Thoracic aorta (tissue), 2 donors: ENCODE measurements at regions not wholly inside any gene's neighbourhood (a gene's known extent, or its start where the extent isn't known, plus 50 kb on each side); places are given as distances from the start of the nearest gene placed in this dataset.

Experiments used
- ATAC-seq: fragments of 150-250 bp; one replicate; pipeline ENCODE4 v1.8.0; 2017; ENCODE audit warnings: low read depth; ENCODE audit not compliant: insufficient number of reproducible peaks, low FRiP score
- DNase-seq: peaks from one replicate; pipeline ENCODE4 v3.0.0-alpha.2; 2020; ENCODE audit warnings: low spot score
- H3K27ac ChIP-seq, 2 donors: fragments of 200-600 bp; sonication (generic); 1 replicate in 1 of 2; 2 replicates in 1 of 2; pipeline ENCODE4 v1.5.1; 2016; ENCODE audit warnings: mild to moderate bottlenecking in 2 of 2, moderate library complexity in 2 of 2
- H3K27me3 ChIP-seq: fragments of 200-600 bp; sonication (generic); replicated peaks from 2 replicates; pipeline ENCODE4 v1.6.0; 2016; ENCODE audit warnings: mild to moderate bottlenecking; ENCODE audit not compliant: insufficient read depth
- H3K36me3 ChIP-seq: fragments of 200-600 bp; sonication (generic); one replicate; pipeline ENCODE4 v1.5.1; 2016
- H3K4me1 ChIP-seq, 2 donors: fragments of 200-600 bp; sonication (generic); 1 replicate in 1 of 2; 2 replicates in 1 of 2; pipeline versions ENCODE4 v1.5.1 to v1.6.0; 2016; ENCODE audit warnings: low read depth in 2 of 2, mild to moderate bottlenecking in 1 of 2; ENCODE audit not compliant: control insufficient read depth in 1 of 2
- H3K4me3 ChIP-seq: fragments of 200-600 bp; sonication (generic); 2 replicates; pipeline ENCODE4 v1.5.1; 2016; ENCODE audit warnings: mild to moderate bottlenecking
- H3K9me3 ChIP-seq: fragments of 200-600 bp; sonication (generic); 2 replicates; pipeline ENCODE4 v1.5.1; 2016
- TF ChIP-seq, protein P1 (sequence below): fragments of 200-600 bp; sonication (generic); IDR thresholded peaks from one replicate; pipeline ENCODE4 v1.5.1; 2019; ENCODE audit warnings: antibody characterized with exemption

DNA sequence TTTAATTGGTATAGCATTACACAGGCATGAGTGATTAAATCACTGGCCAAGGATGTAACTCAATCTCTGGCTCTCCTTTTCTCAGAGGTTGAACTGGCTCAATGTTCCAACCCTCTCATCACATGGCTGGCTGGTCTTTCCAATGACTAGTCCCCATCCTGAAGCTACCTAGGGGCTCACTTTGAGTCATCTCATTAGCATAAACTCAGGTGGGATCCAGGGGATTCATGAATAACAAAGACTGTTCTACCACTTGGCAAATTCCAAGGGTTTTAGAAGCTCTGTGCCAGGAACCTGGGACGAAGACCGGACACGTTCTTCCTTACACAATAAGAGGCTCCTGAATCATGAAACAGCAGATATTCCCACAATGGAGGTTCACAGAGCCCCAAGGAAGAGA lies 145.0 kb upstream of the SPATS2L start:
- Histone ChIP-seq H3K4me1 (no peaks in the 10 kb centered on the region), H3K4me3 (no peak overlapping the region), H3K36me3 (no peaks in the 10 kb centered on the region), H3K27me3 (no peaks in the 10 kb centered on the region), H3K9me3 (peaks cover 4% of the 10 kb centered on the region), H3K27ac (no peak overlapping the region)
- DNase-seq (no peak), ATAC-seq (no peak)
- TF ChIP-seq, protein P1, sequence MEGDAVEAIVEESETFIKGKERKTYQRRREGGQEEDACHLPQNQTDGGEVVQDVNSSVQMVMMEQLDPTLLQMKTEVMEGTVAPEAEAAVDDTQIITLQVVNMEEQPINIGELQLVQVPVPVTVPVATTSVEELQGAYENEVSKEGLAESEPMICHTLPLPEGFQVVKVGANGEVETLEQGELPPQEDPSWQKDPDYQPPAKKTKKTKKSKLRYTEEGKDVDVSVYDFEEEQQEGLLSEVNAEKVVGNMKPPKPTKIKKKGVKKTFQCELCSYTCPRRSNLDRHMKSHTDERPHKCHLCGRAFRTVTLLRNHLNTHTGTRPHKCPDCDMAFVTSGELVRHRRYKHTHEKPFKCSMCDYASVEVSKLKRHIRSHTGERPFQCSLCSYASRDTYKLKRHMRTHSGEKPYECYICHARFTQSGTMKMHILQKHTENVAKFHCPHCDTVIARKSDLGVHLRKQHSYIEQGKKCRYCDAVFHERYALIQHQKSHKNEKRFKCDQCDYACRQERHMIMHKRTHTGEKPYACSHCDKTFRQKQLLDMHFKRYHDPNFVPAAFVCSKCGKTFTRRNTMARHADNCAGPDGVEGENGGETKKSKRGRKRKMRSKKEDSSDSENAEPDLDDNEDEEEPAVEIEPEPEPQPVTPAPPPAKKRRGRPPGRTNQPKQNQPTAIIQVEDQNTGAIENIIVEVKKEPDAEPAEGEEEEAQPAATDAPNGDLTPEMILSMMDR: no peak

- TF ChIP-seq, protein P1: no peak
- Histone ChIP-seq H3K27me3 (no peaks in the 10 kb centered on the region), H3K4me1 (no peaks in the 10 kb centered on the region), H3K27ac (no peak overlapping the region), H3K4me3 (no peak overlapping the region), H3K9me3 (peaks cover 4% of the 10 kb centered on the region), H3K36me3 (no peaks in the 10 kb centered on the region)
- ATAC-seq (no peak), DNase-seq (no peak)
Measured at GRCh38 chr2:200165687-200166086, 140.8 kb upstream of the SPATS2L start.

- Histone ChIP-seq H3K9me3 (peaks cover 4% of the 10 kb centered on the region), H3K4me3 (no peak overlapping the region), H3K36me3 (no peaks in the 10 kb centered on the region), H3K27me3 (no peaks in the 10 kb centered on the region), H3K4me1 (no peaks in the 10 kb centered on the region), H3K27ac (no peak overlapping the region)
- TF ChIP-seq, protein P1: no peak
- no peak for ATAC-seq
- DNase-seq: no peak
Measured at GRCh38 chr2:200168641-200169555, 137.6 kb upstream of the SPATS2L start.

GRCh38 chr2:200170221-200170620 lies 136.3 kb upstream of the SPATS2L start:
- no peak overlapping the region for H3K27ac ChIP-seq
- no peaks in the 10 kb centered on the region for H3K4me1 ChIP-seq
- no peak for DNase-seq
- no peak for ATAC-seq
- H3K27me3 ChIP-seq: no peaks in the 10 kb centered on the region
- TF ChIP-seq, protein P1: no peak
- H3K4me3 ChIP-seq: no peak overlapping the region
- no peaks in the 10 kb centered on the region for H3K36me3 ChIP-seq
- peaks cover 4% of the 10 kb centered on the region for H3K9me3 ChIP-seq

GRCh38 chr2:200171731-200172482 lies 134.6 kb upstream of the SPATS2L start:
- Histone ChIP-seq H3K4me1 (no peaks in the 10 kb centered on the region), H3K9me3 (no peaks in the 10 kb centered on the region), H3K27ac (no peak overlapping the region), H3K4me3 (no peak overlapping the region), H3K27me3 (no peaks in the 10 kb centered on the region), H3K36me3 (no peaks in the 10 kb centered on the region)
- DNase-seq (no peak), ATAC-seq (no peak)
- TF ChIP-seq, protein P1: no peak
